A549 (cell line): ENCODE measurements at regions not wholly inside any gene's neighbourhood (a gene's known extent, or its start where the extent isn't known, plus 50 kb on each side); places are given as distances from the start of the nearest gene placed in this dataset.
"Not testable (repeated sequence)": the region's sequence is repeated elsewhere in the genome, so short reads cannot be mapped to it uniquely, and the experiment has no call there.

ENCODE experiments used
- ATAC-seq, 2 experiments: fragments of 200-7000 bp in 1 of 2; fragments of >200 bp in 1 of 2; cut with Nextera tagmentation in 1 of 2; cut with Tn5 transposase in 1 of 2; 3 replicates each; pipeline versions ENCODE4 v1.8.0 to v1.9.1; 2018 to 2020; ENCODE audit warnings: mild to moderate bottlenecking in 1 of 2, moderate library complexity in 1 of 2
- CTCF ChIA-PET: fragments of 300-600 bp; sonication (Branson Sonifier 250); formaldehyde crosslinking; extraction: SDS; loops from one replicate; lab custom pipeline; 2021; ENCODE audit warnings: antibody characterized with exemption, inconsistent platforms; lab: Yijun Ruan, JAX
- POLR2A ChIA-PET: fragments of 350-600 bp; formaldehyde crosslinking; extraction: SDS; loops from one replicate; lab custom pipeline; 2021; ENCODE audit warnings: antibody characterized with exemption, inconsistent platforms; lab: Yijun Ruan, JAX
- DNase-seq, 2 experiments: peaks; one replicate each; pipeline versions ENCODE4 v3.0.0 to v3.0.0-alpha.2; 2011 to 2016; ENCODE audit warnings: low read depth in 1 of 2, low spot score in 1 of 2
- FAIRE-seq: peaks from 2 replicates; lab custom pipeline; 2011; peaks lifted over from hg19 to GRCh38; lab: Jason Lieb, UNC
- H3K27ac ChIP-seq, 2 experiments: fragments of >200 bp; sonication (Bioruptor Twin); formaldehyde crosslinking; 3 replicates each; pipeline ENCODE4 v1.5.1; 2016 to 2017
- H3K4me1 ChIP-seq: fragments of >200 bp; sonication (Bioruptor Twin); formaldehyde crosslinking; 3 replicates; pipeline ENCODE4 v1.6.1; 2016
- H3K4me2 ChIP-seq: fragments of >200 bp; sonication (Bioruptor Twin); formaldehyde crosslinking; 3 replicates; pipeline ENCODE4 v1.6.1; 2016
- H3K4me3 ChIP-seq: fragments of >200 bp; sonication (Bioruptor Twin); formaldehyde crosslinking; 3 replicates; pipeline ENCODE4 v1.5.1; 2016
- H3K9me3 ChIP-seq: fragments of >200 bp; sonication (Bioruptor Twin); formaldehyde crosslinking; 3 replicates; pipeline ENCODE4 v1.6.1; 2016
- ATOH8 ChIP-seq: fragments of 250-450 bp; sonication (Bioruptor Pico); IDR thresholded peaks from 2 replicates; pipeline ENCODE4 v1.5.0; 2020; ENCODE audit warnings: low read depth, mild to moderate bottlenecking, moderate library complexity
- CBX8 ChIP-seq: fragments of 200-600 bp; sonication (generic); IDR thresholded peaks from 2 replicates; pipeline ENCODE4 v1.6.1; 2016
- CHD2 ChIP-seq: fragments of 150-350 bp; IDR thresholded peaks from 2 replicates; pipeline ENCODE4 v1.6.1; 2014; ENCODE audit warnings: low read length; ENCODE audit not compliant: partially characterized antibody
- FOXS1 ChIP-seq: fragments of 250-450 bp; sonication (Bioruptor Pico); IDR thresholded peaks from 2 replicates; pipeline ENCODE4 v1.5.0; 2020; ENCODE audit warnings: mild to moderate bottlenecking, moderate library complexity
- HOXB13 ChIP-seq: fragments of 250-450 bp; sonication (Bioruptor Pico); IDR thresholded peaks from 2 replicates; pipeline ENCODE4 v1.5.0; 2020; ENCODE audit warnings: low read depth, mild to moderate bottlenecking, moderate library complexity
- JUNB ChIP-seq: fragments of >200 bp; sonication (Bioruptor Twin); formaldehyde crosslinking; IDR thresholded peaks from 2 replicates; pipeline ENCODE4 v1.6.1; 2016
- KDM1A ChIP-seq: fragments of 200-600 bp; sonication (generic); IDR thresholded peaks from 2 replicates; pipeline ENCODE4 v1.6.1; 2016; ENCODE audit warnings: low read depth, mild to moderate bottlenecking
- MAFK ChIP-seq: fragments of 450-650 bp; IDR thresholded peaks from 2 replicates; pipeline ENCODE4 v1.6.1; 2014; ENCODE audit not compliant: partially characterized antibody
- MAX ChIP-seq: IDR thresholded peaks from 2 replicates; pipeline ENCODE4 v1.6.1; 2012
- MAZ ChIP-seq: fragments of 150-350 bp; IDR thresholded peaks from 2 replicates; pipeline ENCODE4 v1.6.1; 2014; ENCODE audit warnings: antibody characterized with exemption, low read depth, low read length, borderline replicate concordance
- NFE2L2 ChIP-seq: fragments of 150-350 bp; conservative IDR thresholded peaks from 2 replicates; pipeline ENCODE4 v1.6.1; 2014; ENCODE audit warnings: low read length
- NPAS2 ChIP-seq: fragments of 250-450 bp; sonication (Bioruptor Pico); IDR thresholded peaks from 2 replicates; pipeline ENCODE4 v1.8.0; 2022; ENCODE audit warnings: mild to moderate bottlenecking, moderate library complexity, borderline replicate concordance
- NR3C1 ChIP-seq: fragments of >200 bp; sonication (Bioruptor Twin); formaldehyde crosslinking; IDR thresholded peaks from 3 replicates; pipeline ENCODE4 v1.6.1; 2017
- PBX3 ChIP-seq: IDR thresholded peaks from 2 replicates; pipeline ENCODE4 v1.6.1; 2012
- PHF8 ChIP-seq: fragments of 200-600 bp; sonication (generic); IDR thresholded peaks from 2 replicates; pipeline ENCODE4 v1.6.1; 2016; ENCODE audit warnings: low read depth, mild to moderate bottlenecking, antibody characterized with exemption, moderate library complexity, borderline replicate concordance
- RAD21 ChIP-seq, 2 experiments: fragments of >200 bp in 1 of 2; sonication (Bioruptor Twin) in 1 of 2; formaldehyde crosslinking in 1 of 2; IDR thresholded peaks in 1 of 2; conservative IDR thresholded peaks in 1 of 2; 2 replicates in 1 of 2; 3 replicates in 1 of 2; pipeline ENCODE4 v1.6.1; 2012 to 2018; ENCODE audit warnings: inconsistent platforms in 1 of 2
- RARB ChIP-seq: fragments of 250-450 bp; sonication (Bioruptor Pico); IDR thresholded peaks from 2 replicates; pipeline ENCODE4 v1.8.0; 2021; ENCODE audit warnings: mild to moderate bottlenecking, moderate library complexity
- RNF2 ChIP-seq: fragments of 200-600 bp; sonication (generic); IDR thresholded peaks from 2 replicates; pipeline ENCODE4 v1.6.1; 2016; ENCODE audit warnings: low read depth, mild to moderate bottlenecking, antibody characterized with exemption, moderate library complexity, borderline replicate concordance
- SREBF2 ChIP-seq: fragments of 450-650 bp; IDR thresholded peaks from 2 replicates; pipeline ENCODE4 v1.6.1; 2014; ENCODE audit warnings: mild to moderate bottlenecking, moderate library complexity
- ZC3H11A ChIP-seq: fragments of 450-650 bp; IDR thresholded peaks from 2 replicates; pipeline ENCODE4 v1.6.1; 2014; ENCODE audit warnings: antibody characterized with exemption, mild to moderate bottlenecking
- ZFP36 ChIP-seq: fragments of 450-650 bp; IDR thresholded peaks from 2 replicates; pipeline ENCODE4 v1.6.1; 2014; ENCODE audit warnings: borderline replicate concordance; ENCODE audit not compliant: partially characterized antibody
- ZNF302 ChIP-seq: fragments of 250-450 bp; sonication (Bioruptor Pico); IDR thresholded peaks from 2 replicates; pipeline ENCODE4 v1.9.0; 2021; ENCODE audit warnings: inconsistent platforms, mild to moderate bottlenecking, moderate library complexity
- ZSCAN20 ChIP-seq: fragments of 250-450 bp; sonication (Bioruptor Pico); IDR thresholded peaks from 2 replicates; pipeline ENCODE4 v1.8.0; 2022; ENCODE audit warnings: mild to moderate bottlenecking, moderate library complexity
- WGBS: methylation state at CpG from one replicate; pipeline ENCODE4 v1.1.6; 2017; ENCODE audit errors: missing lambda C conversion rate; 5-methylcytosine and 5-hydroxymethylcytosine counted together

GRCh38 chr2:64816526-64816925 is 162.8 kb upstream of the SERTAD2 start:
- 80% methylated on average over 8 of the region's 8 CpGs for WGBS
- CTCF ChIA-PET = interaction anchor here (0.7 to 1.2 kb wide), 3 partner anchors 8 to 230 kb away, joined by 3 read pairs; no protein-coding TSS in a partner anchor
- H3K4me3 ChIP-seq, H3K4me2 ChIP-seq, DNase-seq, POLR2A ChIA-PET, ATAC-seq, H3K9me3 ChIP-seq, H3K4me1 ChIP-seq, FAIRE-seq, H3K27ac ChIP-seq: not testable (repeated sequence)

- no peak for DNase-seq
- TF ChIP-seq FOXS1 (CRISPR knock-in tag) (no peak), SREBF2 (no peak), PBX3 (no peak), RNF2 (no peak), RAD21 (conservative IDR thresholded peaks at IDR 0.05 in 1 of 2, IDR thresholded peaks at IDR 0.05 in 1 of 2) (no peak), MAZ (no peak)
- Histone ChIP-seq H3K9me3 (no peaks in the 10 kb centered on the region), H3K27ac (no peak overlapping the region), H3K4me1 (no peaks in the 10 kb centered on the region), H3K4me2 (no peak overlapping the region), H3K4me3 (no peak overlapping the region)
- ChIA-PET CTCF (interaction anchor here (1.0 to 1.1 kb wide), 2 partner anchors 9 to 16 kb away, joined by 3 read pairs; no protein-coding TSS in a partner anchor), POLR2A (no interaction called here)
- FAIRE-seq = no peak
- ATAC-seq = no peak
- 89% methylated on average over 4 of the region's 4 CpGs for WGBS
Observed at GRCh38 chr2:64817453-64817852, 163.7 kb upstream of the SERTAD2 start.

GRCh38 chr2:64818664-64819060 is 164.9 kb upstream of the SERTAD2 start:
- FAIRE-seq (no peak), ATAC-seq (no peak; a peak in 1 of 6 replicates), DNase-seq (no peak)
- Histone ChIP-seq H3K4me2 (no peak overlapping the region), H3K9me3 (no peaks in the 10 kb centered on the region), H3K4me1 (no peaks in the 10 kb centered on the region), H3K4me3 (no peak overlapping the region), H3K27ac (no peak overlapping the region)
- 46% methylated on average over 4 of the region's 4 CpGs for WGBS
- POLR2A ChIA-PET = no interaction called here
- no peak for TF ChIP-seq NPAS2 (CRISPR knock-in tag)
- no peak for TF ChIP-seq MAZ
- no peak for TF ChIP-seq RNF2
- no peak for TF ChIP-seq ZFP36
- TF ChIP-seq PHF8 = no peak
- no peak for TF ChIP-seq RARB (CRISPR knock-in tag)
- TF ChIP-seq ZSCAN20 (CRISPR knock-in tag) = no peak
- no peak for TF ChIP-seq MAX
- TF ChIP-seq RAD21 (conservative IDR thresholded peaks at IDR 0.05 in 1 of 2, IDR thresholded peaks at IDR 0.05 in 1 of 2) = no peak
- no peak for TF ChIP-seq ZC3H11A
- no peak for TF ChIP-seq CBX8
- CTCF ChIA-PET = interaction anchor here (1.2 to 1.4 kb wide), 2 partner anchors 172 to 331 kb away, joined by 3 to 5 read pairs; no protein-coding TSS in a partner anchor

- WGBS = 92% methylated on average over 2 of the region's 2 CpGs
- Histone ChIP-seq H3K4me2 (no peak overlapping the region), H3K4me3 (no peak overlapping the region), H3K4me1 (no peaks in the 10 kb centered on the region), H3K9me3 (no peaks in the 10 kb centered on the region), H3K27ac (no peak overlapping the region)
- CTCF ChIA-PET = interaction anchor here (1.4 kb wide), 1 partner anchor 173 kb away, joined by 5 read pairs; no protein-coding TSS in a partner anchor
- no peak for ATAC-seq
- FAIRE-seq = no peak
- POLR2A ChIA-PET = no interaction called here
- TF ChIP-seq NPAS2 (CRISPR knock-in tag) (no peak), RNF2 (no peak), RARB (CRISPR knock-in tag) (no peak), CHD2 (no peak), ATOH8 (CRISPR knock-in tag) (no peak), FOXS1 (CRISPR knock-in tag) (no peak), NR3C1 (no peak), NFE2L2 (no peak), HOXB13 (no peak), MAFK (no peak), ZNF302 (CRISPR knock-in tag) (no peak), ZSCAN20 (CRISPR knock-in tag) (no peak), KDM1A (no peak), CBX8 (no peak), MAZ (no peak), JUNB (no peak)
- no peak for DNase-seq
Observed at GRCh38 chr2:64819361-64819760, 165.6 kb upstream of the SERTAD2 start.
